ENCODE measurements at regions not wholly inside any gene's neighbourhood (a gene's known extent, or its start where the extent isn't known, plus 50 kb on each side); places are given as distances from the start of the nearest gene placed in this dataset.

GRCh38 chr1:239606850-239607400 is 220.6 kb downstream of the CHRM3 start:
- no peak for DNase-seq

- DNase-seq = no peak
These were observed 222.1 kb downstream of the CHRM3 start for GRCh38 chr1:239608469-239608868.

DNA sequence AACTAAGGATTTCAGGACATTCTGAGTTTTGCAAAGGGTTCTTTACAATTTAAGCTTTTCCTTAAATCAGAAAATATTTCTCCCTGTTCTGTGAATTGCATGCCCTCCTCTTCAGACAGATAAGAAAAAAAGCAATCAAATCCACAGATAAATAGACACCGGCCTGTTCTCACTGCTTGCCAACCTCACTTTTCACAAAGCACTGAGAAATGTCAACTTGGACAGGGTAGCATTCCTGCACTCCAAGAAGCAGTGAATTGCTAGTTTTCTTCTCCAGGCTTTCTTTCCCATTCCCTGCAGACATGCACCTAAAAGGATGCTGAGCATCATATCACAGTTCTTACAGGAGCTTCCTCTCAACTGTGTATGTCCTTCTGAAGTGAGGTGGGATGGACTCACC is 226.0 kb downstream of the CHRM3 start:
- no peak for DNase-seq

DNA sequence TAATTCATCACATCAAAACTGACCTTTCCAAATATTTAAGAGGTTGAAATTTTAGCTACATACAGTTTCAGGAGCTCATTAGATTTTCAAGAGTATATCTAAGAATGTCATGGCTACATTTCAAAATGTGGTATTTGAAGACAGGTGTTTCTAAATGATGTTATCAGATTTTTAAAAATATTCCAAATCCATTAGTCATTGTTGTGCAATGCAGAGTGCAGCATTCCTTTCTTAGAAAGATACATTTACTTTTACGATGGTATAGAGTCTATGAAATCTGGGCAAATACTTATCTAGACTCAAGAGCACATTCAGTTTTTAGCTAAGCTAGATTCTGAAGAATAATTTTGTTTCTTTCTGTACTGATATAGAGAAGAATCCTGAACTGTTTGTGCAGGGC is 230.3 kb downstream of the CHRM3 start:
- DNase-seq = no peak

DNA sequence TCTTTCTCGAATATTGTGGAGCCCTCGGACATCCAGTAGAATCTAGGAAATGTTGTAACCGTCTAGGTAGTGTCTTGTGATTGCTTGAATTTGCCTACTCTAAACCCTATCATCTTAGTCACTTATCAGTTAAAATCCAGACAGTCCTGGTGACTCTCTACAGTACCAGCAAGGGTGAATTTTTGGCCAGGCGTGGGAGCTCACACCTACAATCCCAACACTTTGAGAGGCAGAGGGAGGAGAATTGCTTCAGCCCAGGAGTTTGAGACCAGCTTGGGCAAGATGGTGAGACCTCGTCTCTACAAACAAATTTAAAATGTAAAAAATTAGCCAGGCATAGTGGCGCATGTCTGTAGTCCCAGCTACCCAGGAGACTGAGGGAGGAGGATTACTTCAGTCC is 230.9 kb downstream of the CHRM3 start:
- no peak for DNase-seq

GRCh38 chr1:239617731-239618130 is 231.4 kb downstream of the CHRM3 start:
- DNase-seq = no peak

DNA sequence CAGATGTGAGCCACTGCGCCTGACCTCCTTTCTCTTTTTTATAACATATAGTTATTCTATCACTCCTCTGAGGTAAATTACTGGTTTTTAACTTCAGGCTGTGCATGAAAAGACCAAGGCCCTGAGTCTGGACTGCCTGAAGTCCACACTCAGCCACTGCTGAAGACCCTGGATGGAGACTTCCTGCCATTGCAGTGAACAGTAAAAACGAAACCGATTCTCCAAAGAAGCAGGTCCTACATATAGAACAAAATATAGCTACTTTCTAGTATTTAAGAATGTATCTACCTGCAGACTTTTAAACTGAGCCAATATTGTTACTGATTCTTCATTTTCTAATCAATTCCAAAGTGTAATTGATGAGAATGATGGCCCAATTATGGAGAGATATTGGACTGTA is 232.8 kb downstream of the CHRM3 start:
- DNase-seq = no peak

DNA sequence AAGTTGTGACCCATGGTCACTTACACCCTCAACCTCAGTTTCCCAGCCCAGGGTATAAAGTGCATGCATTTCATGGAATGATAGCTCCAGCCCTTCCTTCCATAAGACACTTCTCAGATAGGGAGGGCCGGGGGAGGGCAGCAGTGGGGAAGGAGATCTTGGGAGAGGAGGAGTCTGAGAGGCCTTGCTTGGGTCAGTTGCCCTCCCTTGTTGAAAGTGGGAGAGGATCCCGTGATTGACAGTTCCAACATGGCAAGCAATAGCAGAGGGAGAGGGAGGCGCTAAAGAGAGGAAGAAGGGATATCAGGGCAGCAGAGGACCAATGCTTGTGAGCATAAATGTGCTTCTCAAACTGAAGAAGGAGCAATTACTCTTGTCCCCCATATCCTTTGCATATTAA is 244.4 kb downstream of the CHRM3 start:
- DNase-seq = peak; percentile 55

DNA sequence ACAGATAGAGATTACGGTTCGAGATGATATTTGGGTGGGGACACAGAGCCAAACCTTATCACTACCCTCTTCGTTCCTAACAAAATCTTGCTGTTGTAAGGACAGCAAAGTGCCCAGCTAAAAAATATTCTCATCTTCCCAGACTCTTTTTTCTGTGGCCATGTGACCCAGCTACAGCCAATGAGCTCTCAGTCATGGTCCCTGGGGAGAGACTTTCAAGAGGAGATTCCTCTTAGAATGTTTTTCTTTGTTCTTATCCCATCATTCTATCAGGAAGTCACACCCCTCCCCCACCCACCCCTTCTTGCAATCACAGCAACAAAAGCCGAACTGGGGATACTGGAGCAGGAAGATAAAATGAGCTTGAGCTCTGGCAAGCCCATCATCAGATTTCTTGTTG is 247.1 kb downstream of the CHRM3 start:
- no peak for DNase-seq

DNA sequence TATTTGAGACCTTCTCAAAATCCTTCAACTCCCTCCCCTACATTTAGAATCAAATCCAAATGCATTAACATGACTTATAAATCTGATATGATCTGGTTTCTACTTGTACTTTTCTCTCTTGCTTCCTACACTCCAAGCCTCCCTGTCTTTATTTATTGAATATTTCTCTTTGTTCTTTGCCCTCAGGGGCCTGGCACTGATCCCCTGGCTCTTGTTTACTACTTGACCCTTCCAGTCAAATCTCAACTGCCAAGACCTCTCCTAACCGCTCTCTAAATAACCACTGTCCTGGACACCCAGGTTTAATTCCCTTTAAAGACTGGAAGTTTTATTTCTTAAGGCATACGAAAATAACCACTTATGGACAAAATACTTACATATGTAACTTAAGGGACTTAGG is 248.9 kb downstream of the CHRM3 start:
- no peak for DNase-seq

DNA sequence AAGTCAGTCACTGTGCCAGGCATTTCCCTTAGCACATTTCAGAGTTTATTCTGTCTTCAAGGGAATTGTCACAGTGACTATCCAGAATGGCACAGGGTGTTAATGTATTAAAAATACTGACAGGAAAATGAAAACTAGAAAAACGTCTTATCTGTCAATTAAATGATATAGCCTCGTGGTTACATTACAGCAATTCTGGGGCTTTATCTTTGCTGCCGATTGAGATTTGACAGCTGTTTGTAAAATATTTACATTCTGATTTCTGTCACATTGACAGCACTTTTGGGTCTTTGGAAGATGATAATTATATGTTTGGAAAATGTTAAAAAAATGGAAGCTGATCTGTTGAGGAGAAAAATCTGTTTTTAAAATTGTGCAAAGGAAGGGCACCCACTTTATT is 250.0 kb downstream of the CHRM3 start:
- DNase-seq = no peak

GRCh38 chr1:239644604-239645003 is 258.2 kb downstream of the CHRM3 start:
- DNase-seq = no peak

DNA sequence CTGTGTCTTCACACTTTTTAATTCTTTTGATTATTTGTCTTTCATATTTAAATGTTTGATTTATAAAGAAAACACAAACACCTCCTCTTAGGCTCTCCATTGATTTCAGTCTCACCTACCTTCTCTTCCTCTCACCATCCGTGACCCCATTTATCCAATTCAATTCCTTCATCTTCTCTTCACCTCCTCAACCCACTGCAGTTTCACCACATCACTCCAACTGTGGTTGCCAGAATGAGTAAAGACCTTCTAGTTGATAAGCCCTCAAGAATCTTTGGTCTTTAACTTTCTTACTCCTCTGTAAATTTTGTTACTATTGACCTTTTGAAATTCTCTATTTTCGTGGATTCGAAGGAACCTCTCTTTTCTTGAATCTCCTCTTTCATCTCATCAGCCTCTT is 260.7 kb downstream of the CHRM3 start:
- DNase-seq = no peak

- no peak for DNase-seq
These were observed 261.7 kb downstream of the CHRM3 start for GRCh38 chr1:239647964-239648632.

DNA sequence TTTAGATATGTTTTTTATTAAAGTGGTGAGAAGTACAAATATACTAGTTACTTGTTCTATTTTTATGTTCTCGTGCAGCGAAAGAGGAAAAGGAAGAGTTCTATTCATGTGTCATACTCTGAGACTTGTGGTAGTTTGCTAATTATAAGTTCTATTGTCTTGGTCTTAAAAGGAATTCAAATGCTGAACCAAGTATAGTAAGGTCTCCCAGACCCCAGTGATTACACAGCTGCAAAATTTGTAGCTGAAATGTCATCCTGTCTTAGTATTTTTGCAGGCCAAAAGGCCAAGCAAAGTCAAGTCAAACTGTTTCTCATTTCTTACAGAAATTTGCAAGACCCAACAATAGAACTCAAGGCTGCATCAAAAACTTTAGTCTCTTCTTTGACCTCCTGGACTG is 268.7 kb downstream of the CHRM3 start:
- DNase-seq = no peak

DNA sequence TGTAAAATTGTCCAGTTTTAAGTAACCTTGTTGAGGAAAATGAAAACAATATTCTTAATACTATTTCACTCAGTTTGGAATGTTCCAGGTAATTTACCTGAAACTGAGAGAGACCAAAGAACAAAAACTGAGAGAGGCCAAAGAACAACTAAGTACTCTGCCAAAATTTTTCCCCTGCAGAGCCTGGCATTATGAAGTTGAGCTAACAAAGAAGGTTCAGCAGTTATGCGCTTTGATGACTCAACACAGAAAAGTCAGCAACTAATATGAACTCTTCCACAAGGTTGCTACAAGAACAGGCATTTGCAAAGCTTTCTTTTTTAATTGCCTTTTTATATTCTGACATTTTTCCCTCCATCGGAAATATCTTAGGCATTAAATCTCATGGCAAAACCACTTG is 270.9 kb downstream of the CHRM3 start:
- no peak for DNase-seq

GRCh38 chr1:239662950-239663349 is 276.6 kb downstream of the CHRM3 start:
- DNase-seq = no peak

DNA sequence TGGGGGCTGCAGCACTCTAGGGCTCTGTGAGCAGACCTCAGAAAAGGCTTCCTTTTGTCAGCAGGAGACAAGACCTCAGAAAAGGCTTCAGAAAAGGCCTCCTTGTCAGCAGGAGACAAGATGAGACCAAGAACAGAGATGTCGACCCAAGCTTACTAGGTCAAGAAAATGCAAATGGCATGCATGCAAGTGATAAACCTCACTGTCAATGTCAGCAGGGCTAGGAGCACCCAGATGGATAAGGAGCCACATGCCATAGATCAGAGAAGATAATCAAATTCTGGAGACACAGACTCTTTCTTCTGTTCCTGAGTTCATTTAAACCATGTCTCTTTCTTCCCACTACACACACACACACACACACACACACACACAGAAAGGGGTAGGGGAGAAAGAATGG is 285.9 kb downstream of the CHRM3 start:
- DNase-seq = no peak

DNA sequence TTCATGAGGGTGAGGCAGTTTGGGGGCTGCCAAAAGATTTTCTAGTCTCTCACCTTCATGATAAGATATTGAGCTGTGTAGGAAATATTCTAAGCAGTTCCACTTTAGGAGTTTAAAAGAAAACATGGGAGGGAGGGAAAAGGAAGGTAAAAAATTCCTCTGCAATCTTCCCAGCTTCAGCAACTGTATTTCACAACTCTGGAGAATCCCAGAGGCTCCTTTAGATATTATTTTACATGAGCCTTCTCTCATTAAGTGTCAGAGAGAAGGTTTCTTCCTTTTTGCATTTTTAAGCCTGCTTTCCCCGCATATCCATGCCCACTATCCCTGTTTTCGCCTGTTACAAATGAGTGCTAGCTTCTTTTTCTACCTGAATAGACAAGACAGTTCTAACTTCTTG is 289.4 kb downstream of the CHRM3 start:
- no peak for DNase-seq

- DNase-seq = no peak
These were observed 290.3 kb downstream of the CHRM3 start for GRCh38 chr1:239676522-239677273.

- DNase-seq = no peak
These were observed 291.0 kb downstream of the CHRM3 start for GRCh38 chr1:239677362-239677761.

- no peak for DNase-seq
These were observed 291.8 kb downstream of the CHRM3 start for GRCh38 chr1:239678181-239678580.

DNA sequence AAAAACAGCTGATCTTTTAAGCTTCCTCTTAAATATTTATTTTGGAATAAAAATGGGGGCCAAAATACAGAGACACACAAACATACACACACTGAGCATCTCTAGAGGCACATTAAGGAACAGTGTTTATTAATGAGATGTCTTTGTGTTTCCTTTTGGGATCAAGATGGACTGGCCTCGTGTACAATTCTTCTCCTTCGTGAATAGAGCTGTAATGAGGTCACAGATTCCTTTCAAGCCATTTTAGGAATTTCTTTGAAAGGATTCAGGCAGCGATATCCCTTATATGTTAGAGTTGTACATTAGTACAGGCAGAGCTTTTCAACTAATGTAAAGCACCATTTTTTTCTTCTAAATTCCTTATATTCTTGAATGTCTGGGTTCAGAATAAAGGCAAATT is 295.7 kb downstream of the CHRM3 start:
- DNase-seq = no peak

- DNase-seq = no peak
These were observed 296.6 kb downstream of the CHRM3 start for GRCh38 chr1:239682960-239683359.

GRCh38 chr1:239686386-239686785 is 300.0 kb downstream of the CHRM3 start:
- DNase-seq = no peak
